SK-N-SH (cell line): ENCODE measurements at regions not wholly inside any gene's neighbourhood (a gene's known extent, or its start where the extent isn't known, plus 50 kb on each side); places are given as distances from the start of the nearest gene placed in this dataset.

Experiments used
- RFX5 ChIP-seq: IDR thresholded peaks from 2 replicates; pipeline ENCODE4 v1.6.1; 2012; ENCODE audit warnings: mild to moderate bottlenecking, improper control_type of control experiment, low read length
- TCF12 ChIP-seq: IDR thresholded peaks from 2 replicates; pipeline ENCODE4 v1.4.0; 2012

DNA sequence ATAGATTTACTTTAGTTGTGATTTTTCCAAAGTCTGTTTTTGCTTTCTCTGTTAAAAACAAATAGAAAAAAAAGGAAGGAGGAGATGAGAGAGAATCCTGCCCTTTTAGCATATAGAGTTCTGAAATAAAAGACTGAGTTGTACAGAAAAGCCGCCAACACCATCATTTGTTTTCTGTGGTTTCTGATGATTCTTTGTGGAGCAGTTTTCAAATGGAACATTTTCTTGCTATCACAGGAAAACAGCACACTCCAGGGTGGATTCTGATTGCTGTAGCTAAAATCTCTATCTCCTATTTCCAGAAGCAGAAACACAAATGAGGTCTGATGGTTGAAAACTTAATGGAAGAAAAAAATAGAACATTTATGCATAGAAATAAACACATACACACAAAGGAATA is 144.6 kb upstream of the L3MBTL4 start:
- TF ChIP-seq TCF12 = no peak
- TF ChIP-seq RFX5 = no peak
